ENCODE measurements at regions not wholly inside any gene's neighbourhood (a gene's known extent, or its start where the extent isn't known, plus 50 kb on each side); places are given as distances from the start of the nearest gene placed in this dataset.

- TF ChIP-seq POLR2A (IDR thresholded peaks at IDR 0.05) (no peak), CTCF (IDR thresholded peaks at IDR 0.05) (no peak)
Measured at GRCh38 chr2:59892398-59892797, 661.1 kb downstream of the BCL11A start.
